ENCODE measurements at regions not wholly inside any gene's neighbourhood (a gene's known extent, or its start where the extent isn't known, plus 50 kb on each side); places are given as distances from the start of the nearest gene placed in this dataset.

DNA sequence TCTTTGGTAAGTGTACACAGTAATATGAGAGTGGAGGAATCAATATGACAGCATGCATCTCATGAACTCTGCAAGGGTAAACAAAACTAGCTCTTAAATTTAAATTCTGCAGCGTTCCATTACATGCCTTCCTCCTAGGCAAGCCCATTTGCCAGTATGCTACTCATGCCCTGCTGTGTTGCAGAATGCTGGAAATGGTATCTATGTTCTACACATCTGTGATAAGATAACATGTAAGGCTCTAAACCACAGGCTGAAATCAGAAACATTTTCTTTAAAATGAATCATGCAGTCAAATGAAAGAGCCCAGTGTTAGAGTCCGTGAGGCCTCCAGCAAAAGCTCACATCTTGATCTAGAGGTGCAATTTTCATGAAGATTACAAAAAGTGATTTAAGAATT lies 112.8 kb upstream of the FN1 start:
- TF ChIP-seq, protein P1, sequence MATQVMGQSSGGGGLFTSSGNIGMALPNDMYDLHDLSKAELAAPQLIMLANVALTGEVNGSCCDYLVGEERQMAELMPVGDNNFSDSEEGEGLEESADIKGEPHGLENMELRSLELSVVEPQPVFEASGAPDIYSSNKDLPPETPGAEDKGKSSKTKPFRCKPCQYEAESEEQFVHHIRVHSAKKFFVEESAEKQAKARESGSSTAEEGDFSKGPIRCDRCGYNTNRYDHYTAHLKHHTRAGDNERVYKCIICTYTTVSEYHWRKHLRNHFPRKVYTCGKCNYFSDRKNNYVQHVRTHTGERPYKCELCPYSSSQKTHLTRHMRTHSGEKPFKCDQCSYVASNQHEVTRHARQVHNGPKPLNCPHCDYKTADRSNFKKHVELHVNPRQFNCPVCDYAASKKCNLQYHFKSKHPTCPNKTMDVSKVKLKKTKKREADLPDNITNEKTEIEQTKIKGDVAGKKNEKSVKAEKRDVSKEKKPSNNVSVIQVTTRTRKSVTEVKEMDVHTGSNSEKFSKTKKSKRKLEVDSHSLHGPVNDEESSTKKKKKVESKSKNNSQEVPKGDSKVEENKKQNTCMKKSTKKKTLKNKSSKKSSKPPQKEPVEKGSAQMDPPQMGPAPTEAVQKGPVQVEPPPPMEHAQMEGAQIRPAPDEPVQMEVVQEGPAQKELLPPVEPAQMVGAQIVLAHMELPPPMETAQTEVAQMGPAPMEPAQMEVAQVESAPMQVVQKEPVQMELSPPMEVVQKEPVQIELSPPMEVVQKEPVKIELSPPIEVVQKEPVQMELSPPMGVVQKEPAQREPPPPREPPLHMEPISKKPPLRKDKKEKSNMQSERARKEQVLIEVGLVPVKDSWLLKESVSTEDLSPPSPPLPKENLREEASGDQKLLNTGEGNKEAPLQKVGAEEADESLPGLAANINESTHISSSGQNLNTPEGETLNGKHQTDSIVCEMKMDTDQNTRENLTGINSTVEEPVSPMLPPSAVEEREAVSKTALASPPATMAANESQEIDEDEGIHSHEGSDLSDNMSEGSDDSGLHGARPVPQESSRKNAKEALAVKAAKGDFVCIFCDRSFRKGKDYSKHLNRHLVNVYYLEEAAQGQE (IDR thresholded peaks at IDR 0.05; ENCODE audit: insufficient read depth in 1 of 2, low read depth in 2 of 2, low read length in 1 of 2) = no peak
- TF ChIP-seq TCF7L2 (IDR thresholded peaks at IDR 0.05; ENCODE audit: low read depth, low read length) (no peak), SIN3A (IDR thresholded peaks at IDR 0.05; ENCODE audit: borderline replicate concordance, insufficient read depth, low read depth, low read length) (no peak), POLR2AphosphoS5 (IDR thresholded peaks at IDR 0.05; ENCODE audit: low read depth, low read length) (no peak)
- TF ChIP-seq, protein P2, sequence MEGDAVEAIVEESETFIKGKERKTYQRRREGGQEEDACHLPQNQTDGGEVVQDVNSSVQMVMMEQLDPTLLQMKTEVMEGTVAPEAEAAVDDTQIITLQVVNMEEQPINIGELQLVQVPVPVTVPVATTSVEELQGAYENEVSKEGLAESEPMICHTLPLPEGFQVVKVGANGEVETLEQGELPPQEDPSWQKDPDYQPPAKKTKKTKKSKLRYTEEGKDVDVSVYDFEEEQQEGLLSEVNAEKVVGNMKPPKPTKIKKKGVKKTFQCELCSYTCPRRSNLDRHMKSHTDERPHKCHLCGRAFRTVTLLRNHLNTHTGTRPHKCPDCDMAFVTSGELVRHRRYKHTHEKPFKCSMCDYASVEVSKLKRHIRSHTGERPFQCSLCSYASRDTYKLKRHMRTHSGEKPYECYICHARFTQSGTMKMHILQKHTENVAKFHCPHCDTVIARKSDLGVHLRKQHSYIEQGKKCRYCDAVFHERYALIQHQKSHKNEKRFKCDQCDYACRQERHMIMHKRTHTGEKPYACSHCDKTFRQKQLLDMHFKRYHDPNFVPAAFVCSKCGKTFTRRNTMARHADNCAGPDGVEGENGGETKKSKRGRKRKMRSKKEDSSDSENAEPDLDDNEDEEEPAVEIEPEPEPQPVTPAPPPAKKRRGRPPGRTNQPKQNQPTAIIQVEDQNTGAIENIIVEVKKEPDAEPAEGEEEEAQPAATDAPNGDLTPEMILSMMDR (IDR thresholded peaks at IDR 0.05) = no peak
- Histone ChIP-seq H3K4me3 (ENCODE audit: low read depth in 2 of 2, low read length in 2 of 2) (no peak overlapping the region), H3K27ac (ENCODE audit: low read length) (no peak overlapping the region), H3K9me3 (ENCODE audit: control insufficient read depth, insufficient read depth, low read depth, low read length) (no peaks in the 10 kb centered on the region), H3K36me3 (ENCODE audit: control insufficient read depth, insufficient read depth, low read length) (no peaks in the 10 kb centered on the region), H3K27me3 (ENCODE audit: control insufficient read depth, insufficient read depth, low read length) (no peaks in the 10 kb centered on the region), H3K4me1 (ENCODE audit: control insufficient read depth, insufficient read depth, low read length) (no peaks in the 10 kb centered on the region)
- DNase-seq (ENCODE audit: low read depth, low spot score) (no peak), ATAC-seq (no peak)
- ChIA-PET POLR2A (no interaction called here), CTCF (no interaction called here)
- intact Hi-C loops (cut with micrococcal nuclease; ENCODE audit: unreplicated experiment) = no loop called here
- BruUV-seq (replicated peaks) = no TSS peak
- in situ Hi-C loops (cut with HindIII; ENCODE audit: low pct_unique_long_range_greater_than_20kb, low sequenced_read_pairs) = no loop called here

DNA sequence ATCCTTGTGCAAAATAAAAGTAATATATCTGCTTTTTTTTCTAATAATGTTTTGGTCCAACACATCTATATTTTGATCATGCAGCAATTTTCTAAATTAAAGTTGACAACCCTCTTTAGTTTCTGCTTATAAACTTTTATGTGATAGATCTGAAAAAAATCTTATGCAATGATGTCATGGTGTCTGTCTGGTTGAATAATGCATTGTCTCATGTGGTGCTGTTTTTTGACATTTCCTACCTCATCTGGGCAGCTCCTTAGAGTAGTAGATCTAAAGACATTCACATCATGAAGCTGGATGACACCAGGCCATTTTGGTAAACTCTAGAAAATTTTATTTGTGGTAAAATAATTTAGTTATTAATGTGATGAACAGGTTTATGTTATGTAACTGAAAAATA lies 106.8 kb upstream of the FN1 start:
- CTCF ChIA-PET = no interaction called here
- Histone ChIP-seq H3K4me3 (ENCODE audit: low read depth in 2 of 2, low read length in 2 of 2) (no peak overlapping the region), H3K27me3 (ENCODE audit: control insufficient read depth, insufficient read depth, low read length) (no peaks in the 10 kb centered on the region), H3K9me3 (ENCODE audit: control insufficient read depth, insufficient read depth, low read depth, low read length) (no peaks in the 10 kb centered on the region), H3K27ac (ENCODE audit: low read length) (no peak overlapping the region), H3K4me1 (ENCODE audit: control insufficient read depth, insufficient read depth, low read length) (no peaks in the 10 kb centered on the region), H3K36me3 (ENCODE audit: control insufficient read depth, insufficient read depth, low read length) (no peaks in the 10 kb centered on the region; the same call in 1 of the 2 replicates)
- no peak for ATAC-seq
- POLR2A ChIA-PET = no interaction called here
- BruUV-seq (replicated peaks) = no TSS peak
- in situ Hi-C loops (cut with HindIII; ENCODE audit: low pct_unique_long_range_greater_than_20kb, low sequenced_read_pairs) (no loop called here), intact Hi-C loops (cut with micrococcal nuclease; ENCODE audit: unreplicated experiment) (no loop called here)
- DNase-seq (ENCODE audit: low read depth, low spot score) = no peak
- no peak for TF ChIP-seq TCF7L2 (IDR thresholded peaks at IDR 0.05; ENCODE audit: low read depth, low read length)
- TF ChIP-seq, protein P2 (IDR thresholded peaks at IDR 0.05) = no peak
- TF ChIP-seq, protein P1 (IDR thresholded peaks at IDR 0.05; ENCODE audit: insufficient read depth in 1 of 2, low read depth in 2 of 2, low read length in 1 of 2) = no peak
- TF ChIP-seq POLR2AphosphoS5 (IDR thresholded peaks at IDR 0.05; ENCODE audit: low read depth, low read length) = no peak
- no peak for TF ChIP-seq SIN3A (IDR thresholded peaks at IDR 0.05; ENCODE audit: borderline replicate concordance, insufficient read depth, low read depth, low read length)
